ENCODE measurements at regions not wholly inside any gene's neighbourhood (a gene's known extent, or its start where the extent isn't known, plus 50 kb on each side); places are given as distances from the start of the nearest gene placed in this dataset.

DNA sequence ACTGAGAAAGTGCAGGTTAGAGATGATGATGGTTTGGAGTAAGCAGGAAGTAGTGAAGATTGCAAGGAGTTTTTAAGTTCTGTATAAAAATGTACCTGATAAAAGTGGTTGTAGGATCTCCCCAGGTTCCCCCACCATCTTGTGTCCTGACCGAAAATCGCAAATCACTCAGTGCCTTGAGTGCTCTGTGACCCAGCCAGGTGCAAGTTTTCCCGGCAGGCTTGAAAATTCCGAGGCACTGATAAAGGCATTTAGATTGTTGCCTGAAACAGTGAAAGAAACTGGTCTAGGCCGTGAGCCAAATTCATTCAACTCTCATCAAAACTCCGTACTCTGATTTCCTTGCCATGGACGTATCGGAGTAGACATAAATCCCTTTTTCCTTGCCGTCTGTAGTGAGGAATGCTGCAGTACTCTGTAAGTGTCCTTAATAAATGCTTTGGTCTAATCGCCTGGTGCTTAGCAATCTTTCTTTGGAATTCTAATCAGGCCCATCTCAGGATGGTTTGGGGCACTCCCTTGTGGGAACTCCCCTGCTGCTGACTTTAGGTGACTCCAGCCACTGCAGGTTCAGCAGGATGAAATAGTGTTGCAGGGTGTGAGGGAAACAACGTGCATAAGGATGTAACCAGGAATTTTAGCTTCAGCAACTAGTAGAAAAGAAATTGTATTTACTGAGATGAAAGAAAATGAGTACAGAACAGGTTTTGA is 1199.8 kb upstream of the MAP3K7 start:
- Histone ChIP-seq H3K9me3 (replicated peaks; ENCODE audit: insufficient read depth, low read length) (no peaks in the 10 kb centered on the region), H3K4me2 (ENCODE audit: low read depth, low read length) (no peak overlapping the region), H3K79me2 (ENCODE audit: low read length) (no peaks in the 10 kb centered on the region), H3K4me3 (ENCODE audit: low read length) (no peak overlapping the region), H3K27ac (ENCODE audit: low read length) (no peak overlapping the region), H3K4me1 (ENCODE audit: low read length) (no peaks in the 10 kb centered on the region), H3K9ac (ENCODE audit: low read length) (no peak overlapping the region), H2AFZ (ENCODE audit: low read length) (no peak overlapping the region), H3K9me2 (replicated peaks; ENCODE audit: insufficient read depth, low read length) (no peaks in the 10 kb centered on the region), H4K20me1 (ENCODE audit: insufficient read depth, low read length) (no peaks in the 10 kb centered on the region), H3K36me3 (replicated peaks; ENCODE audit: insufficient read depth, low read length) (no peaks in the 10 kb centered on the region), H3F3A (ENCODE audit: insufficient read depth, low read length) (no peaks in the 10 kb centered on the region), H3K27me3 (replicated peaks; ENCODE audit: insufficient read depth, low read length) (no peaks in the 10 kb centered on the region)
- no peak for DNase-seq
- TF ChIP-seq EZH2phosphoT487 (IDR thresholded peaks at IDR 0.05; ENCODE audit: low read length): no peak
- TF ChIP-seq EZH2 (optimal IDR thresholded peaks at IDR 0.05; ENCODE audit: low read depth, low read length): no peak
- TF ChIP-seq, protein P1, sequence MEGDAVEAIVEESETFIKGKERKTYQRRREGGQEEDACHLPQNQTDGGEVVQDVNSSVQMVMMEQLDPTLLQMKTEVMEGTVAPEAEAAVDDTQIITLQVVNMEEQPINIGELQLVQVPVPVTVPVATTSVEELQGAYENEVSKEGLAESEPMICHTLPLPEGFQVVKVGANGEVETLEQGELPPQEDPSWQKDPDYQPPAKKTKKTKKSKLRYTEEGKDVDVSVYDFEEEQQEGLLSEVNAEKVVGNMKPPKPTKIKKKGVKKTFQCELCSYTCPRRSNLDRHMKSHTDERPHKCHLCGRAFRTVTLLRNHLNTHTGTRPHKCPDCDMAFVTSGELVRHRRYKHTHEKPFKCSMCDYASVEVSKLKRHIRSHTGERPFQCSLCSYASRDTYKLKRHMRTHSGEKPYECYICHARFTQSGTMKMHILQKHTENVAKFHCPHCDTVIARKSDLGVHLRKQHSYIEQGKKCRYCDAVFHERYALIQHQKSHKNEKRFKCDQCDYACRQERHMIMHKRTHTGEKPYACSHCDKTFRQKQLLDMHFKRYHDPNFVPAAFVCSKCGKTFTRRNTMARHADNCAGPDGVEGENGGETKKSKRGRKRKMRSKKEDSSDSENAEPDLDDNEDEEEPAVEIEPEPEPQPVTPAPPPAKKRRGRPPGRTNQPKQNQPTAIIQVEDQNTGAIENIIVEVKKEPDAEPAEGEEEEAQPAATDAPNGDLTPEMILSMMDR (IDR thresholded peaks at IDR 0.05; ENCODE audit: low read length): no peak

DNA sequence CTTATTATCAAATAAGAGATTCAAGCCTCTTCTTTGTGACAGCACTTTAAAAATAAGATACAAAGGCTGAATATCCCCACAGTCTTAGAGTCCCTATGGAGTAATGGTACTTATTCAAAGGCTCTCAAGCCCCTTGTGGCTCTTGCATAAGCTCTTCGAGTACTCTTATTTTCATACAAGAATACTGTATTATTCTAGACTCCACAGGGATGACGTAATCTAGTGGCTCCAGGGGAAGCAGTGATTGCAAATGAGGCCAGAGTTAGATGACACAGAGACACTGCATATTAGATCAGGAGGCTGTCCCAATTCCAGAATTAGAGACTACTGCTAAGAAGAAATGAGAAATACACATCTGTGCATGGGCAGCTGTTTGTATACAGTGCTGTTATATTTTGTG is 1195.9 kb upstream of the MAP3K7 start:
- Histone ChIP-seq H3K4me1 (ENCODE audit: low read length) (no peaks in the 10 kb centered on the region), H3K9me3 (replicated peaks; ENCODE audit: insufficient read depth, low read length) (no peaks in the 10 kb centered on the region), H3K27me3 (replicated peaks; ENCODE audit: insufficient read depth, low read length) (no peaks in the 10 kb centered on the region), H3K4me2 (ENCODE audit: low read depth, low read length) (no peak overlapping the region), H3K27ac (ENCODE audit: low read length) (no peak overlapping the region), H4K20me1 (ENCODE audit: insufficient read depth, low read length) (no peaks in the 10 kb centered on the region), H3K4me3 (ENCODE audit: low read length) (no peak overlapping the region), H3K9ac (ENCODE audit: low read length) (no peak overlapping the region), H3K79me2 (ENCODE audit: low read length) (no peaks in the 10 kb centered on the region), H3K9me2 (replicated peaks; ENCODE audit: insufficient read depth, low read length) (no peaks in the 10 kb centered on the region), H3K36me3 (replicated peaks; ENCODE audit: insufficient read depth, low read length) (no peaks in the 10 kb centered on the region), H3F3A (ENCODE audit: insufficient read depth, low read length) (no peaks in the 10 kb centered on the region), H2AFZ (ENCODE audit: low read length) (no peak overlapping the region)
- DNase-seq: no peak
- no peak for TF ChIP-seq EZH2 (optimal IDR thresholded peaks at IDR 0.05; ENCODE audit: low read depth, low read length)
- no peak for TF ChIP-seq EZH2phosphoT487 (IDR thresholded peaks at IDR 0.05; ENCODE audit: low read length)
- TF ChIP-seq, protein P1 (IDR thresholded peaks at IDR 0.05; ENCODE audit: low read length): no peak

DNA sequence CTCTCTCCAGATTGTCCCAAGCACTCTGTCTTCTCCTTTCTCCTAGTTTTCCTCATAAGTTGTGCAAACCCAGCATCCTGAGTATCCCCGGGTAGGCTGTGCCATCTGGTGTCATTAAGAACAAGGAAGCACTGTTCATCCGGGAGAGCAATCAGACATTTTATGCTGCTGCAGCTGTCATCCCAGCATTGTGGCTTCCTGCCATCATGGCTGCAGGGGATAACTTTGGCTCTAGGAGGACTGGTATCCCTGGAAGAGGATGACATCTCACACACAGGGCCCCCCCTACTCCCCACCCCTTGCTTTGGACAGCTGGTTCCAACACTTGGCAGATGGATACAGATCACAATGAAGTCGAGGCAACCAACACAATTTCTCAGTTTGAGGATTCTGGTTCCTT is 1195.1 kb upstream of the MAP3K7 start:
- H3K27me3 ChIP-seq (replicated peaks; ENCODE audit: insufficient read depth, low read length): no peaks in the 10 kb centered on the region
- H3K36me3 ChIP-seq (replicated peaks; ENCODE audit: insufficient read depth, low read length): no peaks in the 10 kb centered on the region
- no peaks in the 10 kb centered on the region for H3F3A ChIP-seq (ENCODE audit: insufficient read depth, low read length)
- H2AFZ ChIP-seq (ENCODE audit: low read length): no peak overlapping the region
- no peaks in the 10 kb centered on the region for H3K4me1 ChIP-seq (ENCODE audit: low read length)
- H3K4me2 ChIP-seq (ENCODE audit: low read depth, low read length): no peak overlapping the region
- no peaks in the 10 kb centered on the region for H4K20me1 ChIP-seq (ENCODE audit: insufficient read depth, low read length)
- DNase-seq: no peak
- H3K79me2 ChIP-seq (ENCODE audit: low read length): no peaks in the 10 kb centered on the region
- H3K9me3 ChIP-seq (replicated peaks; ENCODE audit: insufficient read depth, low read length): no peaks in the 10 kb centered on the region
- H3K9me2 ChIP-seq (replicated peaks; ENCODE audit: insufficient read depth, low read length): no peaks in the 10 kb centered on the region
- no peak overlapping the region for H3K9ac ChIP-seq (ENCODE audit: low read length)
- TF ChIP-seq EZH2phosphoT487 (IDR thresholded peaks at IDR 0.05; ENCODE audit: low read length) (no peak), EZH2 (optimal IDR thresholded peaks at IDR 0.05; ENCODE audit: low read depth, low read length) (no peak)
- TF ChIP-seq, protein P1 (IDR thresholded peaks at IDR 0.05; ENCODE audit: low read length): no peak
- H3K27ac ChIP-seq (ENCODE audit: low read length): no peak overlapping the region
- no peak overlapping the region for H3K4me3 ChIP-seq (ENCODE audit: low read length)

All from MM.1S (cell line).